ENCODE measurements at regions not wholly inside any gene's neighbourhood (a gene's known extent, or its start where the extent isn't known, plus 50 kb on each side); places are given as distances from the start of the nearest gene placed in this dataset.

DNA sequence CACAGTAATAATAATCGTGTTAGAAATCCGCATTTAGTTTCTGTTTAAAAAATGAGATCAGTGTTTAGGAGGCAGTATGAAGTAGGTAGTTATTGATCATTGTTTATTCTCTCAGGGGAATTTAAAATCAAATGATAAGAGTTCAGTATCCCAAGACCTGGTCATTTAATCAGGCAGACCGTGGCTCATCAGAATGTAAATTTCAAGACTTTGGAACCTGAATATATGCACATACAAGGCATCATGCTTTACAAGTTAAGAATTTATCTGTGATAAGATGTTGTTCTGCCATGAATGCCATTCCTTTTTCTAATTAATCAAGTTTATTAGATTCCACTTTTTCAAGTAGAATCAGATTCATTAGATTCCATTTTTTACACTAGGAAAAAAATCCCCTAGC, 133.5 kb upstream of the MAOA start:
- H3K9ac ChIP-seq (ENCODE audit: low read depth, low read length, poor library complexity, severe bottlenecking) = no peak overlapping the region
- H4K20me1 ChIP-seq (ENCODE audit: insufficient read depth, low read length, poor library complexity, severe bottlenecking) = no peaks in the 10 kb centered on the region
- no peak overlapping the region for H3K4me2 ChIP-seq (ENCODE audit: low read depth, low read length, poor library complexity, severe bottlenecking)
- no peaks in the 10 kb centered on the region for H3K79me2 ChIP-seq (ENCODE audit: insufficient read depth, low read length)
- H3K27me3 ChIP-seq (ENCODE audit: insufficient read depth, low read length, poor library complexity, severe bottlenecking) = no peaks in the 10 kb centered on the region
- no peak overlapping the region for H2AFZ ChIP-seq (ENCODE audit: low read length)
- no peaks in the 10 kb centered on the region for H3K9me3 ChIP-seq (ENCODE audit: insufficient read depth, low read depth, low read length)
- H3K4me1 ChIP-seq (ENCODE audit: insufficient read depth, low read length, poor library complexity, severe bottlenecking) = no peaks in the 10 kb centered on the region
- no peaks in the 10 kb centered on the region for H3K9me2 ChIP-seq (replicated peaks; ENCODE audit: low read depth, low read length)
- no peaks in the 10 kb centered on the region for H3K36me3 ChIP-seq (ENCODE audit: insufficient read depth, low read length)
- TF ChIP-seq CTCF (conservative IDR thresholded peaks at IDR 0.05; ENCODE audit: low read length) (no peak), EZH2phosphoT487 (IDR thresholded peaks at IDR 0.05; ENCODE audit: borderline replicate concordance) (no peak)
- H3K4me3 ChIP-seq (ENCODE audit: low read length, poor library complexity, severe bottlenecking) = no peak overlapping the region
- no peaks in the 10 kb centered on the region for H3F3A ChIP-seq (ENCODE audit: low read depth)

- Histone ChIP-seq H4K20me1 (ENCODE audit: insufficient read depth, low read length, poor library complexity, severe bottlenecking) (no peaks in the 10 kb centered on the region), H2AFZ (ENCODE audit: low read length) (no peak overlapping the region), H3K4me1 (ENCODE audit: insufficient read depth, low read length, poor library complexity, severe bottlenecking) (no peaks in the 10 kb centered on the region), H3K4me2 (ENCODE audit: low read depth, low read length, poor library complexity, severe bottlenecking) (no peak overlapping the region), H3F3A (ENCODE audit: low read depth) (no peaks in the 10 kb centered on the region), H3K4me3 (ENCODE audit: low read length, poor library complexity, severe bottlenecking) (no peak overlapping the region), H3K36me3 (ENCODE audit: insufficient read depth, low read length) (no peaks in the 10 kb centered on the region), H3K27me3 (ENCODE audit: insufficient read depth, low read length, poor library complexity, severe bottlenecking) (no peaks in the 10 kb centered on the region), H3K9me3 (ENCODE audit: insufficient read depth, low read depth, low read length) (no peaks in the 10 kb centered on the region), H3K9me2 (replicated peaks; ENCODE audit: low read depth, low read length) (no peaks in the 10 kb centered on the region), H3K9ac (ENCODE audit: low read depth, low read length, poor library complexity, severe bottlenecking) (no peak overlapping the region), H3K79me2 (ENCODE audit: insufficient read depth, low read length) (no peaks in the 10 kb centered on the region)
- no peak for TF ChIP-seq EZH2phosphoT487 (IDR thresholded peaks at IDR 0.05; ENCODE audit: borderline replicate concordance)
- no peak for TF ChIP-seq CTCF (conservative IDR thresholded peaks at IDR 0.05; ENCODE audit: low read length)
Measured at GRCh38 chrX:43525901-43526610, 130.0 kb upstream of the MAOA start.

DNA sequence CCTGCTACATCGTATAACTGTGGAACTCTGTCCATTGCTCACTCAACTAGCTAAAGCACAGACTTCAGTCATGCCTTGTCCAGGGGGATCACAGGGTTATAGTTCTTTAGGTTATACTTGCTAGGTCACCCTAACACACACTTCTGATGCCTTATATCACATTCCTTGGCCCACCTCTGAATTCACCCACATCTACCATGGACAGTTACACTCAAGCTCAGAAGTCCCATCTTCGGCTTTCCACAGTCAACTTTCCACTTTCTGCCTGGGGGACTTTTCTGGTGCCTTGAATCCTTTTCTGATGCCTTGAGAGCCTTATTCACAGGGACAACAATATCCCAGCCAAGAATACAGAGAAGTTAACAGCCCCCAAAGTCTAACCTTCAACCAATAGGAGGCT, 129.2 kb upstream of the MAOA start:
- TF ChIP-seq EZH2phosphoT487 (IDR thresholded peaks at IDR 0.05; ENCODE audit: borderline replicate concordance) (no peak), CTCF (conservative IDR thresholded peaks at IDR 0.05; ENCODE audit: low read length) (no peak)
- no peak overlapping the region for H3K9ac ChIP-seq (ENCODE audit: low read depth, low read length, poor library complexity, severe bottlenecking)
- no peaks in the 10 kb centered on the region for H3K9me2 ChIP-seq (replicated peaks; ENCODE audit: low read depth, low read length)
- H4K20me1 ChIP-seq (ENCODE audit: insufficient read depth, low read length, poor library complexity, severe bottlenecking) = no peaks in the 10 kb centered on the region
- H3K4me1 ChIP-seq (ENCODE audit: insufficient read depth, low read length, poor library complexity, severe bottlenecking) = no peaks in the 10 kb centered on the region
- no peaks in the 10 kb centered on the region for H3K27me3 ChIP-seq (ENCODE audit: insufficient read depth, low read length, poor library complexity, severe bottlenecking)
- H3K4me2 ChIP-seq (ENCODE audit: low read depth, low read length, poor library complexity, severe bottlenecking) = no peak overlapping the region
- no peak overlapping the region for H2AFZ ChIP-seq (ENCODE audit: low read length)
- H3K9me3 ChIP-seq (ENCODE audit: insufficient read depth, low read depth, low read length) = no peaks in the 10 kb centered on the region
- H3K36me3 ChIP-seq (ENCODE audit: insufficient read depth, low read length) = no peaks in the 10 kb centered on the region
- no peaks in the 10 kb centered on the region for H3K79me2 ChIP-seq (ENCODE audit: insufficient read depth, low read length)
- H3K4me3 ChIP-seq (ENCODE audit: low read length, poor library complexity, severe bottlenecking) = no peak overlapping the region
- no peaks in the 10 kb centered on the region for H3F3A ChIP-seq (ENCODE audit: low read depth)
